Neural cell (in vitro differentiated cells): ENCODE measurements at regions not wholly inside any gene's neighbourhood (a gene's known extent, or its start where the extent isn't known, plus 50 kb on each side); places are given as distances from the start of the nearest gene placed in this dataset.

Experiments
- CTCF ChIP-seq: fragments of 450-650 bp; IDR thresholded peaks from 2 replicates; pipeline ENCODE4 v1.5.1; 2014; ENCODE audit warnings: antibody characterized with exemption, mild to moderate bottlenecking, moderate library complexity; ENCODE audit not compliant: poor library complexity, severe bottlenecking
- EP300 ChIP-seq: fragments of 450-650 bp; conservative IDR thresholded peaks from 2 replicates; pipeline ENCODE4 v1.6.1; 2014; ENCODE audit warnings: antibody characterized with exemption, mild to moderate bottlenecking, moderate library complexity; ENCODE audit not compliant: poor library complexity, severe bottlenecking
- EZH2 ChIP-seq: fragments of 200-600, 300-800 bp; shearing (Covaris generic), sonication (generic); IDR thresholded peaks from 2 replicates; pipeline ENCODE4 v1.6.1; 2014; ENCODE audit warnings: antibody characterized with exemption, low read length, borderline replicate concordance, mild to moderate bottlenecking; ENCODE audit not compliant: insufficient read depth, poor library complexity, severe bottlenecking
- POLR2AphosphoS5 ChIP-seq: IDR thresholded peaks from 2 replicates; pipeline ENCODE4 v1.6.1; 2012
- RAD21 ChIP-seq: fragments of 450-650 bp; conservative IDR thresholded peaks from 2 replicates; pipeline ENCODE4 v1.6.1; 2014; ENCODE audit warnings: antibody characterized with exemption, mild to moderate bottlenecking, moderate library complexity
- SMC3 ChIP-seq: fragments of 450-650 bp; conservative IDR thresholded peaks from 2 replicates; pipeline ENCODE4 v1.6.1; 2014; ENCODE audit warnings: antibody characterized with exemption, mild to moderate bottlenecking, moderate library complexity; ENCODE audit not compliant: poor library complexity

- TF ChIP-seq CTCF (no peak), EP300 (no peak), POLR2AphosphoS5 (no peak), EZH2 (no peak), SMC3 (no peak), RAD21 (no peak)
Observed at GRCh38 chr7:47036909-47037308, 545.0 kb downstream of the TNS3 start.
